ENCODE measurements at regions not wholly inside any gene's neighbourhood (a gene's known extent, or its start where the extent isn't known, plus 50 kb on each side); places are given as distances from the start of the nearest gene placed in this dataset.

DNA sequence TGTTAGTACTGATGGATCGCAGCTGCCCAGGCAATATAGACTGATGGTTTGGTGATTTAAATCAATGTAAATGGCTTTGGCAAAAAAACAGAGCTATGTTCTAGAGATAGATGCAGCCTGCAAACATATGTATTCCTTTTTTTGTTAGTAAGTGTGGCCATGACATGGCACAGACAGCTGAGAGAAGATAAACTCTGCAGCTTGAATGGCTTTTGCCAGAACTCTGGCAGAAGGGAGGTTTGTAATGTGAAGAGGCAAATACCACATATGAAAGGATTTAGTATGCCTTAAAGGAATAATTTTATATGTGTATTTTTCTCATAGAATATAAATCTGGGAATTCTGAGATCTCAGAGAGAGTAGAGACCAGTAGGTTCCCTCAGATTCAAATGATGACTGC lies 340.2 kb upstream of the DMAC1 start:
- TF ChIP-seq, protein P1, sequence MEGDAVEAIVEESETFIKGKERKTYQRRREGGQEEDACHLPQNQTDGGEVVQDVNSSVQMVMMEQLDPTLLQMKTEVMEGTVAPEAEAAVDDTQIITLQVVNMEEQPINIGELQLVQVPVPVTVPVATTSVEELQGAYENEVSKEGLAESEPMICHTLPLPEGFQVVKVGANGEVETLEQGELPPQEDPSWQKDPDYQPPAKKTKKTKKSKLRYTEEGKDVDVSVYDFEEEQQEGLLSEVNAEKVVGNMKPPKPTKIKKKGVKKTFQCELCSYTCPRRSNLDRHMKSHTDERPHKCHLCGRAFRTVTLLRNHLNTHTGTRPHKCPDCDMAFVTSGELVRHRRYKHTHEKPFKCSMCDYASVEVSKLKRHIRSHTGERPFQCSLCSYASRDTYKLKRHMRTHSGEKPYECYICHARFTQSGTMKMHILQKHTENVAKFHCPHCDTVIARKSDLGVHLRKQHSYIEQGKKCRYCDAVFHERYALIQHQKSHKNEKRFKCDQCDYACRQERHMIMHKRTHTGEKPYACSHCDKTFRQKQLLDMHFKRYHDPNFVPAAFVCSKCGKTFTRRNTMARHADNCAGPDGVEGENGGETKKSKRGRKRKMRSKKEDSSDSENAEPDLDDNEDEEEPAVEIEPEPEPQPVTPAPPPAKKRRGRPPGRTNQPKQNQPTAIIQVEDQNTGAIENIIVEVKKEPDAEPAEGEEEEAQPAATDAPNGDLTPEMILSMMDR (IDR thresholded peaks at IDR 0.05): no peak
- TF ChIP-seq EP300 (IDR thresholded peaks at IDR 0.05; ENCODE audit: low read depth): no peak

All from transverse colon (tissue), 3 donors.